Activated CD8-positive, alpha-beta memory T cell treated with anti-CD3 and anti-CD28 coated beads for 36 hours (primary cell): ENCODE measurements at regions not wholly inside any gene's neighbourhood (a gene's known extent, or its start where the extent isn't known, plus 50 kb on each side); places are given as distances from the start of the nearest gene placed in this dataset.
"Not testable (repeated sequence)": the region's sequence is repeated elsewhere in the genome, so short reads cannot be mapped to it uniquely, and the experiment has no call there.

Source experiments
- CTCF ChIA-PET: fragments of 350-600 bp; sonication (Branson Sonifier 250); formaldehyde crosslinking; loops from one replicate; lab custom pipeline; 2021; ENCODE audit warnings: antibody characterized with exemption; lab: Charles Lee
- POLR2A ChIA-PET: fragments of 350-600 bp; sonication (Branson Sonifier 250); formaldehyde crosslinking; loops from one replicate; lab custom pipeline; 2021; ENCODE audit warnings: antibody characterized with exemption; lab: Charles Lee

- CTCF ChIA-PET = interaction anchor here (0.8 to 1.2 kb wide), 3 partner anchors 420 to 508 kb away, joined by 3 to 5 read pairs (median 4); partner anchors contain the start of gene COMMD1
- POLR2A ChIA-PET = no interaction called here
These were observed 92.8 kb downstream of the TMEM17 start for GRCh38 chr2:62413116-62413663.

GRCh38 chr2:62412347-62412742 lies 93.7 kb downstream of the TMEM17 start:
- ChIA-PET CTCF (interaction anchor here (0.6 to 1.2 kb wide), 3 partner anchors 392 to 493 kb away, joined by 3 to 5 read pairs (median 4); no protein-coding TSS in a partner anchor), POLR2A (no interaction called here)

DNA sequence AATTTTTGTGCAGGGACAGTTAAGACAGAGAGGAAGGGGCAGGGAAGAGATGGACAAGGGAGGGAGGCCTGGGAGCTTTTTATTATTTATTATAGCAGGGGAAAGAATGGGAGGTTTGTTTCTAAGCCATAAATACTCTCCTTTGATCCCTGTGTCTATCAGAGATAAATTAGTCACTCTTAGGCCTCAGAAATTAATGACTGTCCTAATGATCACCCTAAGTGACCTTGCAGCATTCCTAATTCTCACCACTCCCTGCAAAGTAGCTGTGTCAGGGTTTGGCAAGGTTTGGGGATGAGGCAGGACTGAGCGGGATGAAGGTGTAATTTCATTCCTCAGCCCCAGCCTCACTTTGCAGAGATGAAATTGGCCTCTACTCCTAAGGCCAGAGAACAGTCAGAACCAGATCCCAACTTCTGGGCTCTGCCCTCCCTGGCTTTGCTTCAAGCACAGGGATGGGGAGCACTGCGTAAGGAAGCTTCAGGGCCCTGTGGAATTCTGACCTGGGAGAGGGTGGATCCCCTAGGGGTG lies 95.0 kb downstream of the TMEM17 start:
- ChIA-PET POLR2A (no interaction called here), CTCF (interaction anchor here (0.9 to 1.7 kb wide), 3 partner anchors 79 to 418 kb away, joined by 3 to 5 read pairs (median 3); no protein-coding TSS in a partner anchor)

GRCh38 chr2:62410015-62410453 lies 96.0 kb downstream of the TMEM17 start:
- ChIA-PET POLR2A (no interaction called here), CTCF (interaction anchor here (1.7 kb wide), 1 partner anchor 417 kb away, joined by 5 read pairs; no protein-coding TSS in a partner anchor)

- POLR2A ChIA-PET = no interaction called here
- CTCF ChIA-PET = interaction anchor here (0.9 kb wide), 1 partner anchor 8 kb away, joined by 3 read pairs; no protein-coding TSS in a partner anchor
These were observed 96.6 kb downstream of the TMEM17 start for GRCh38 chr2:62409442-62409841.

DNA sequence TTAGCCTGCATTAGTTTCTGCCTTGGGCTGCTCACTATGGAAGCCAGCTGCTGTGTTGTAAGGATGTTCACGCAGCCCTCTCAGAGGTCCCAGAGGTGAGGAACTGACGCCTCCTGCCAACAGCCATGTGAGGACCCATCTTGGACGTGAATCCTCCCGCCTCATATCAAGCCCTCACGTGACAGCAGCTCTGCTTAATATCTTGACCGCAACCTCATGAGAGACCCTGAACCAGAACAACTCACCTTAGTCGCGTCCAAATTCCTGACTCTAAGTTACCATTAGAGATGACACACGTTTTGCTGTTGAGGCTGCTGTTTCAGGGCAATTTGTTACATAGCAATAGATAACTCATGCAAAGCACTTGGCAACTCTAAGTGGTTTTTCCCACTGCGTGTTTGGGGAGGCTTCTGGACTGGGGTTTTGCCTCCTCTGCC lies 97.7 kb downstream of the TMEM17 start:
- POLR2A ChIA-PET = no interaction called here
- CTCF ChIA-PET = no interaction called here

DNA sequence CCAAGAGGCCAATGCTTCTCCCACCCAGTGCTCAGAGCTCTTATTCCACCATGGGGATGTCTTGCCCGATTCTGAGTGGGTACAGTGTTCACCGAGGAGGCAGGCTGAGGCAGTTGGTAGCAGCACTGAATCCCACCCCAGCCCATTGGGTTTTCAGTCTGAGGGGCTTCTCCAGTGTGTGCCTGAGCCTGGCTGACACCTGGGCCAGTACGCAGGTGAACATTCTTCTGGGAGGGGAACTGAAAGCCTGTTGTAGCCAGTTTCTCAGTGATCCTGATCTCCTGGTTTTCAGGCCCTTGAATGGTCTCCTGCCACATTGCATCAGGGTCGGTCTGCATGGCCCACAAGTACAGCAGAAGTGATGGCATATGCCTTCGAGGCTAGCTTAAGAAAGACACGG lies 98.2 kb downstream of the TMEM17 start:
- CTCF ChIA-PET = no interaction called here
- POLR2A ChIA-PET = no interaction called here

GRCh38 chr2:62407401-62407800 lies 98.6 kb downstream of the TMEM17 start:
- POLR2A ChIA-PET = no interaction called here
- CTCF ChIA-PET = no interaction called here

DNA sequence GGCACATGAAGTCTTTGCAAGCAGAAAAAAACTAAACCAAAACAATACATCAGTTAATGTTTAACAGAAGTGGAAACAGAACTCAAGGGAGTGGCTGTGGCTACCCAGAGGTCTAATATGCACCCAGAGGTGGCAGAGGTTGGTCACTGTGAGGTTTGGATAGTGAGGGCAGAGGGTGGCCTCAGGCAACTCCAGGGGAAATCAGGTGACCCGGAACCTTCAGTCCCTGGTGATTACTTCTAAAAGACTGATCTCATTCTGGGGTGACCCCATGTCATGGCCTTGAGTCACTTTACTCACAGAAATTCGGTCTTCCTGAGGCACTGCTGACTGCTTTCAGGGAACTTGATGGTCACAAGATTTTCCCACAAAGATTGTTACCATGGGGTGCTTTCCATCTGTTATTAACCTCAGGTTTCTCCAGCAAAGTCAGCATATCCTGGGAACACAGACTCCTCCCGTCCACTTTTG lies 99.4 kb downstream of the TMEM17 start:
- POLR2A ChIA-PET = no interaction called here

GRCh38 chr2:62404913-62405312 lies 101.1 kb downstream of the TMEM17 start:
- CTCF ChIA-PET = no interaction called here
- POLR2A ChIA-PET = no interaction called here

More for the DNA sequence above, 99.4 kb downstream of the TMEM17 start:
- CTCF ChIA-PET = no interaction called here

GRCh38 chr2:62402156-62402555 lies 103.8 kb downstream of the TMEM17 start:
- ChIA-PET POLR2A (no interaction called here), CTCF (no interaction called here)

DNA sequence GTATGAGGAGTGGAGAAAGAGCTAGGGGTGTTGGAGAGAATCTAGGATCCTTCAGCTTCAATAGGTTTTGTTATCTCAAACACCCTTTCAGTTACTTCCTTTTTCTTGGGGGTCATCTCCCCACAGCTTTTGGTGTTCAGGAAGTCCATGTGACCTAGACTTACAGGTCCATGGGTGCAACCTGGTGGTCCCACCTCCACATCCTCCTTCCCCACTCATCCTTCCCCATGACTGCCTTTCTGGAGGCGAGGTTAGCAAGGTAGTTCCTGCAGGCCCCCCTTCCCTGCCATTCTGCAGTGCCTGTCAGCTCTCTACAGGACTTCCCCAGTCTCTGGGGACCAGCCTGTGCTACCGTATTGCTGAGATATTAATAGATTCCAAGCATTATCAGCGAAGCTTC lies 107.6 kb downstream of the TMEM17 start:
- ChIA-PET POLR2A (no interaction called here), CTCF (interaction anchor here (1.2 kb wide), 1 partner anchor 45 kb away, joined by 3 read pairs; no protein-coding TSS in a partner anchor)

GRCh38 chr2:62396880-62397279 lies 109.1 kb downstream of the TMEM17 start:
- POLR2A ChIA-PET = no interaction called here

DNA sequence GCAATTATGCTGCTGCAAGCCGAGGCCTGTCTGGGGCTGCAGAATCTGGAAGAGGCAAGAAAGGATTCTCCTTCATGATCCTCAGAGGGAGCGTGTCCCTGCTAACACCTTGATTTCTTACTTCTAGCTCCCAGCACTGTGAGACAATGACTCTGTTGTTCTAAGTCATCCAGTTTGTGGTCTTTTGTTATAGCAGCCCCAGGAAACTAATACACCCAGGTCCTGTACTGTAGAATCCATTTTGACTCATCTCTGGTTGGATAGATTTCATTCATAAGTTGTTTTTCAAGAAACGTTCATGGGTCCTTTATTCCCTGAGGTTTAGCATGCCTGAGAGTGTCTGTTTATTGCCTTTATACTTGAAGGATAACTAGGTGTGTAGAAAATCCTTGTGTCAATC lies 112.7 kb downstream of the TMEM17 start:
- ChIA-PET POLR2A (no interaction called here), CTCF (no interaction called here)

More at GRCh38 chr2:62396880-62397279, 109.1 kb downstream of the TMEM17 start:
- CTCF ChIA-PET = no interaction called here

- CTCF ChIA-PET = no interaction called here
- POLR2A ChIA-PET = no interaction called here
These were observed 114.3 kb downstream of the TMEM17 start for GRCh38 chr2:62391696-62392095.

GRCh38 chr2:62386378-62386777 lies 119.6 kb downstream of the TMEM17 start:
- CTCF ChIA-PET = interaction anchor here (0.6 kb wide), 1 partner anchor 28 kb away, joined by 4 read pairs; no protein-coding TSS in a partner anchor
- POLR2A ChIA-PET = not testable (repeated sequence)

DNA sequence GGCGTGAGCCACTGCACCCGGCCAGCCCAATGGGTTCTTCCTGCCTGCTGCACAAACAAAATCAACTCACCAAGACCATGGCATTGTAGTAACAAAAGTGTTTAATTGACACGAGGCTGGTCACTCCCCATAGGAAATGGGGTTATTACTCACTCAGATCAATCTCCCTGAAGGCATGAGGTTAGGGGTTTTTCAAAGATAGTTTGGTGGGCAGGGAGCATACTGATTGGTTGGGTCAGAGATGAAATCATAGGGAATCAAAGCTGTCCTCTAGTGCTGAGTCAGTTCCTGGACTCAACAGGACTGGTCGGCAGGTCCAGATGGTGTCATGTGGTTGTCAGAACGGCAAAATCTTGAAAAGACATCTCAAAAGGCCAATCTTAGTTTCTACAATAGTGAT lies 122.1 kb downstream of the TMEM17 start:
- POLR2A ChIA-PET = no interaction called here
- CTCF ChIA-PET = no interaction called here

DNA sequence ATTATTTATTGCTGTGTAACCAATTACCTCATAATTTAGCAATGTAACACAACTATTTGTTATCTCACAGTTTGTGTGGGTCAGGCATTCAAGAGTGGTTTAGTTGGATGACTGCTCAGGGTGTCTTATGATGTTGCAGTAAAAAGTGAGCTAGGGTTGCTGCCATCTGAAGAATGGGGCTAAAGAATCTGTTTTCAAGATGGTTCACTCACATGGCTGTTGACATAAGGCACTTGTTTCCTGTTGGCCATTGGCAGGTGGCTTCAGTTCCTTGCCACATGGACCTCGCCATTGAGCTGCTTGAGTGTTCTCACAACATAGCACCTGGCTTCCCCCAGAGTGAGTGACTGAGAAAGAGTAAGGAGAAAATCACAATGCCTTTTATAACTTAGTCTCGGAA lies 123.2 kb downstream of the TMEM17 start:
- POLR2A ChIA-PET = no interaction called here
- CTCF ChIA-PET = no interaction called here

- ChIA-PET POLR2A (no interaction called here), CTCF (no interaction called here)
These were observed 123.9 kb downstream of the TMEM17 start for GRCh38 chr2:62382122-62382521.

DNA sequence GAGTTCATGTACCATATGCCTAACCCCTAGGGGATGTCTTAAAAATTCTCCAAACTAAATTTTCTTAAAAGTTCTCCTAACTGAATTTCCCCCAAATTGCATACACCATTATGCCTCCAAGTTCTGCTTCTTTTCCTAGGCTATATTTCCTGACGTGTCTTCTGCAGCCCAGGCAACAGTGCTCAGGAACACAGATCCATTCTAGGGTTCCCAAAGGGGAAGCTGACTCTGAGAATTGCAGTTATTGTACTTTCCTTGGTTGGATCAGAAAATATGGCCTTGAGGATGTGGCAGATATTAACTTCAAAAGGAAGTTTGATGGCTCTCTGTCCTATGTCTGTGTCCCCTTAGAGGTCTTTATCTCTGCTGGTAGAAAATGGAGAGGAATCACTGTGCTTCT lies 124.3 kb downstream of the TMEM17 start:
- ChIA-PET CTCF (no interaction called here), POLR2A (no interaction called here)

GRCh38 chr2:62379566-62379965 lies 126.4 kb downstream of the TMEM17 start:
- ChIA-PET POLR2A (no interaction called here), CTCF (no interaction called here)
